K562 (cell line): ENCODE measurements at regions not wholly inside any gene's neighbourhood (a gene's known extent, or its start where the extent isn't known, plus 50 kb on each side); places are given as distances from the start of the nearest gene placed in this dataset.

Experiments
- CHD7 ChIP-seq: fragments of 200-600 bp; sonication (generic); IDR thresholded peaks from one replicate; pipeline ENCODE4 v1.6.1; 2012; ENCODE audit warnings: mild to moderate bottlenecking, low read depth, low read length, inconsistent platforms
- NR2C1 ChIP-seq, 2 experiments: fragments of 450-650 bp; IDR thresholded peaks; 2 replicates each; pipeline ENCODE4 v1.6.1; 2017; ENCODE audit warnings: mild to moderate bottlenecking in 2 of 2, antibody characterized with exemption in 1 of 2, inconsistent platforms in 1 of 2, missing compliant biosample characterization in 1 of 2, missing genetic modification characterization in 1 of 2
- SRSF9 ChIP-seq: fragments of 200-400 bp; formaldehyde crosslinking; IDR thresholded peaks from 2 replicates; pipeline ENCODE4 v1.6.1; 2017; ENCODE audit warnings: low read depth, low read length, borderline replicate concordance
- ZNF232 ChIP-seq: sonication (generic); formaldehyde crosslinking; IDR thresholded peaks from 2 replicates; pipeline ENCODE4 v1.8.0; 2022; ENCODE audit warnings: mild to moderate bottlenecking, missing genetic modification reagents
- ZNF77 ChIP-seq: fragments of 250-450 bp; sonication (Bioruptor Pico); IDR thresholded peaks from 2 replicates; pipeline ENCODE4 v1.5.0; 2020

DNA sequence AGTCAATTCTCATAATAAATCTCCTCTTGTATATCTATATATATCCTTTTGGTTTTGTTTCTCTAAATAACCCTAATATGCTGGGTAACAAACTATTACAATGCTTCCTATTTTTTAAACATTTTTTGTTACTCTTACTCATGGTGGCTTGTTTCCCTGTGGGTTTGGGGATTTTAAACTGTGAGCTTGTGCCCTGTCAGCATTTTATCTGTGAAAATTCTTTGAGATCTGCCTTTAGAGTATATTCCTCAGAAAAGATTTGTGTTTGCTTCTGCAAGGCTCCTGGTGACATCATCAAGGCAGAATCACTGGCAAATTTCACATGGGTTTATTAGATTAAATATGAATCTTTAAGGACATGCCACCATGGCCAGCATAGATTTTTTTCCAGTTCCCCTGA, 273.6 kb downstream of the LRFN2 start:
- TF ChIP-seq ZNF232 (CRISPR knock-in tag) (no peak), SRSF9 (no peak), ZNF77 (no peak), CHD7 (no peak), NR2C1 (IDR thresholded peaks at IDR 0.05) (no peak), NR2C1 (tag; IDR thresholded peaks at IDR 0.05) (no peak)
